Eye (tissue), 1 donor: ENCODE measurements at regions not wholly inside any gene's neighbourhood (a gene's known extent, or its start where the extent isn't known, plus 50 kb on each side); places are given as distances from the start of the nearest gene placed in this dataset.

Experiments used
- DNase-seq: peaks from one replicate; pipeline ENCODE4 v3.0.0-alpha.2; 2015

- DNase-seq: no peak
Measured at GRCh38 chr4:111187108-111187507, 564.2 kb upstream of the PITX2 start.

DNA sequence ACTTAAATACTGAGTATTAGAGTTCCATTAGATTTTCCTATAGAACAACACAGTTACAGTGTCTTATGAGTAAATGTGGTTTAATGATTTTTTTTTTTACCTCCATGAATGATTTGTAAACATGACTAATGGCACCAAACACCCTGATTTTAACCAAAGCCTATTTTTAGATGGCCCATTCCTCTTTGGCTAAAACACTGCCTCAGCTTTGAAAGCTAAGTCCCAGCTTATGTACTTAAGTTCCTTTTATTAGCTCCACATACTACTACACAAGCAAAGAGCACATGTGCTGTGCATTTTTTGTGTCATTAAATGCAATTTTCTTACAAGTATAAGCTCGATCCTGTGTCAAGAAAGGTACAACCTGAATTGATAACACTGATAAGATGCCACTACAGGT, 575.6 kb upstream of the PITX2 start:
- no peak for DNase-seq

DNA sequence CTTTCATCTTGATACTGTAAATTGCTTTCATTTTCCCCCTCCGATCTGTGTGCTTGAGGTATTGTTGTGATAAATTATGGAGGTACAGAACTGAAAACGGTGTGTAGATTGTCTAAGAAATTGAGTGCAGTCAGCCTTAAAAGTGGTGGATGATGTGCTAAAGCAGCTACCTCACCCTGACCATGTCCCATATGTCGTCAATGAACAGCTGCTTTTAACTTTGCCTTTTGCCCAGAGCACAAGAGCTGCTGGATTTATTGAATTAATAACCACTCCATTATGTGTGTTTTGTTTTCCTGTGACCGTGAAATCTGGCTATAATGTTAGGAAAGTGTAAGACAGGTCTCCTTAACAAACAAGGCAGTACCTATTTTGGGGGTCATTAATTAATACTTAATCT, 581.9 kb upstream of the PITX2 start:
- peak; percentile 49 for DNase-seq

GRCh38 chr4:111208970-111209369, 586.1 kb upstream of the PITX2 start:
- no peak for DNase-seq

DNA sequence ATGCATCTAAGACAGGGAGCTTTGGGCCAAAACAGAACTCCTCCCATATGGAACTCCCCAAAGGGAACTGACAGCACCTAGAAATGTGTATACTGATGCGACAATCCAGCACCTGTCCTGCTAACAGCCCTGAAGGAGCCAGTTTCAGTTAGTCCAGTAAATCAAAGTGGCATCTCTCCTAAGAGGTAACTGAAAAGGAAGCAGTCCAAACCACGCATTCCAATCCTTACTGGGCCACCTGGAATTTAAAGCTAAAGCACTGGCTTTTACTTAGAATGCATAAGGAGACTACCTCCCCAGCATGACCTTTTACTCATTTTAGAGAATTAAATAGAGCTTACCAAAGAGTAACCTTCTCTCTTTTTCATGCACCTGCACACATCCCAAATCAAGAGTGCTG, 586.8 kb upstream of the PITX2 start:
- no peak for DNase-seq

GRCh38 chr4:111210595-111210994, 587.7 kb upstream of the PITX2 start:
- no peak for DNase-seq

GRCh38 chr4:111213531-111213930, 590.7 kb upstream of the PITX2 start:
- DNase-seq: no peak

GRCh38 chr4:111214371-111214770, 591.5 kb upstream of the PITX2 start:
- no peak for DNase-seq

DNA sequence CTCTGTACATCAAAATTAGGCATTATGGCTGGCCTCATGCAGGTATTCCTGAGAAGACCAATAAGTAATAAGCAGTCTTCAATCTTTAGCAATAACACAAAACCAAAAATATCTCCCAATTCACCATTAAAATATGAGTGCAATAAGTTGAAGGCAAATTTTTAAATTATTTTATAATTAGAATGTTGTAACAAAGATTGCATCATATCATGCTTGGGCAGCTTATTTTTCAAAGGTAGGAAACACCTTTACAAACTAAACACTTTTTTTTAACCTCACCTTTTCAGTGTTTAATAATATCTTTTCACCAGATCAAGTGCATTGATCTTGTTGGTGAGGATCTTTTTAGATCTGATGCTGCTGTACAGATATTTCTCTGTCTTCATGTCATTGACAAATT, 592.9 kb upstream of the PITX2 start:
- no peak for DNase-seq

- DNase-seq: no peak
Measured at GRCh38 chr4:111216791-111217190, 593.9 kb upstream of the PITX2 start.

GRCh38 chr4:111221371-111221770, 598.5 kb upstream of the PITX2 start:
- no peak for DNase-seq

GRCh38 chr4:111228396-111228795, 605.5 kb upstream of the PITX2 start:
- DNase-seq: no peak

DNA sequence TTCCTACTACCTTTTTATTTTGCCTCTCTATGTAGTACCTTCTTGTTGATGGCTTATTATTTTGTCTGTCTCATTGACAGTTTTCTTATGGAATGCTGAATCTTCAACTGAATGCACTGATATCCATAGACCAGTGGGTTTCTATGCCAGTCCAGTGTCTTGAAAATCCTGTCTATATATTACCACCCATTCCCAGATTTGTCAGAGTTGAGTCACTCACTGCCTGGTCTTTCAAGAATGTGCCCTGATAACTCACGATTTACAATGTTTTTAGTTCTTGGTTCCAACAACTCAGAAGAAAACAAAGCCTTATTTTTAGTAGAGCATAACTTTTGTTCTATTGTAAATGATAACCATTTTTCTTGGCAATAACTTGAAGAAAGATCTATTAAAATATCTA, 606.0 kb upstream of the PITX2 start:
- no peak for DNase-seq

DNA sequence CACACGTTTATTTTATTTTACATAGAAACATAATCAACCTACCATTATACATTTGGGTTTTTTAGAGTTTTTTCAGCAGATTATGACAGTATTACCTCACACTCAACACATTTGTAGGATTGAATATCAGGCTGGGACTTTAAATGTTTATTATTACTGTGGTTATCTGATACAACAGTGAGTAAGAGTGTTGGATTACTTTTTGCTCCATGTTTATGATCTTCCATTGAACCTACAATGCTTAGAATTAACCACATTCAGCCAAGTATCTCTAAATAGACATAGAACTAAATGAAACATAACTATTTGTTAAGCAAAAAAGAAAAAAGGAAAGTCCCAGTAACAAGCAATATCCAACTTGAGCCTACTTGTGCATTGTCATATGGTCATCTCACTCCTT, 607.4 kb upstream of the PITX2 start:
- no peak for DNase-seq

GRCh38 chr4:111231281-111231680, 608.4 kb upstream of the PITX2 start:
- no peak for DNase-seq

- peak; percentile 39 for DNase-seq
Measured at GRCh38 chr4:111234939-111235338, 612.1 kb upstream of the PITX2 start.

DNA sequence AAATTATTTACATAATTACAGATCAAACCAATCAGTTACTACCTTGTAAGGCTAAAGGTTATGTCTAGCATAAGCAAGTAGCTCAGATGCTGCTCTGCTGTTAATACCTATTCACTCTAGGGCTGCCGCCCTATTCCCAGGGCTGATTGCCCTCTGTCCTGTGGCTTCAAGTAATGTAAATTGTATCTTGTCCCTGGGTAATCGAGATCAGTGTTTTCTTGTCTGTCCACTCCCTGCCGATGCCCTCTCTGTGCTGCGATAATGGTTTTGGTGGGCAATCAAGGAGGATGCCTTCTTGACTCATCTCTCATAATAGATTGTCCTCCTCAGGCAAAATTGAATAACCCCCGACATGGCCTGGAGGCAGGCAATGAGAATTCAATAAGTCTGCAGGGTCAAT, 641.0 kb upstream of the PITX2 start:
- DNase-seq: no peak

DNA sequence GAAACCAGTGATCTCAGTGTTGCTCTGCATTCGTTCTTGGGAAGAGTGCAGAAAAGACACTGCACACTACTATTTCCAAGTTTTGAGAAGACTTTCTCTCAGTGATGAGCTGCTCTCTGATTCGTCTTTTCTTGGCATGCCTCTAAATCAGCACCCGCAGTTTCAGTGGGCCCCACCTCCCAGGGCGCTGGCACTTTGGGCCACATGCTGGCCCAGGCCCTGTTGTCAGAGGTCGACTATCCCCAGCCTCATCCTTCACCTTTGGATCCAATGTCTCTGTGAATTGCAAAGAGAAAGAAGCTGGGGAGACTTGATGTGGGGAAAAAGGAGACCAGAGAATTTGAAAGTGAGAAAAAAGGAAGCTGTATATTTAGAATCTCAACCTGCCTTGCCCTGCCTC, 644.1 kb upstream of the PITX2 start:
- no peak for DNase-seq

- DNase-seq: no peak
Measured at GRCh38 chr4:111267786-111268185, 644.9 kb upstream of the PITX2 start.

DNA sequence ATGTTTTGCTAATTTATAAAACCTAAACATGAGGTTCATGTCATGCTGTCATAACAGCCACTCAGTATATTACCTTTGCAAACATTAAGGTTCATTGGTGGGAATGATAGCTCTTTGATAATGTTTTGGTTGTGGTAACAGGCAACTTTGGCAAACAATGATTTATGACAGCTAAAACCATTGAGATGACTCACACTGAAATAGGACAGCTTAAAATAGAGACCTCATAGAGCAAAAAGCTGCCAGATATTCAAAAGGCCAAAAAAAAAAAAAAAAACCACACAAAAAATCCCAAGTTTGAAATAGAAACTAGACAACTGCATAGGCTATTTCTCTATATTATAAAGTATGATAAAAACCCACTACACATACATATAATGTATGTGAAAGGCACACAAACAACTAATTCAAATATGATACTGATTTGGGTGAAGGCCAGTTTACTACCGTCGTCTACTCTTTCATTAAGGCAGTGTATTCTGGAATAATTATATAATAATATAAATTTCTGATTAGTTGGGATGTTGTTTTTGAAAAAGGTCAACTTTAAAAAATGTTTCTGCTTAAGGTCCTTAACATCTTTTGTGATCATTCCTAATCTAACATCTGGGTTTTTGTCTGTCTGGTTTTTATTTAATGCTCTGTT, 646.0 kb upstream of the PITX2 start:
- no peak for DNase-seq

- no peak for DNase-seq
Measured at GRCh38 chr4:111269439-111269838, 646.6 kb upstream of the PITX2 start.

GRCh38 chr4:111274060-111274459, 651.2 kb upstream of the PITX2 start:
- DNase-seq: no peak

GRCh38 chr4:111274486-111274885, 651.6 kb upstream of the PITX2 start:
- no peak for DNase-seq

DNA sequence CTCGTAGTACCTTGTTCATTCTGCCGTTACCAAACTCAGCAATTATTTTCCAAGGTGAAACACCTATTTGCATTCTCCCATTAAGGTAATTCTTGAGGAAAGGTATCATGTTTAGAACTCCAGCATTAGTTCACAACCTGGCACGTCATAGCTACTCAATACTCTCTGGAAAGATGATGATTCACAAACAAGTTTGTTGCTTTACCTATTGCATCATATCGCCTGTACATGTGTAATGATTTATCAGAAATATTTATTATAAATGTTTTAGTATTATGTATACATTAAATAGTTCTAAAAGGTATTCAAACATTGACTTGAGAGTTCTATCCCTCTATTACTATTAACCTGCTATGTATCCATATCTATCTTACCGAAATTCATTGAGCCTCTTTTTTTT, 658.3 kb upstream of the PITX2 start:
- DNase-seq: no peak

DNA sequence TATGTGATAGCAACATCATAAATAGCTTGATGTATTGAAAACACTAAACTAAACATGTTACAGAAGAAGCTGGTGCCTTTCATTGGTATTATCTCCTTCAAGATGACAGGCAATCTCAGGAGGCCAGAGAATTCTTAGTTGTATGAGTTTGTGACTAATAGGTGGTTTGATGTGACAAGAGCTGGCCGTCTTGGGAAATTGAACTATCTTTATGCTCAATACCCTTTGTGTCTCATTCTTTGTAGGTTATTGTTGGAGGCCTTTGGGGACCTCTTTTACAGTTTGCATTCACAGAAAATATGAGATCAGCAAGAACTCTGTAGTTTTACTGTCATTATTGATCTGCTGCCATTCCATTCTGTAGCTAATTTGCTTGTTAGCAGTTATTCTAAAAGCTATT, 659.2 kb upstream of the PITX2 start:
- DNase-seq: peak; percentile 46
